OCI-LY3 (cell line): ENCODE measurements at regions not wholly inside any gene's neighbourhood (a gene's known extent, or its start where the extent isn't known, plus 50 kb on each side); places are given as distances from the start of the nearest gene placed in this dataset.

Experiments used
- EZH2phosphoT487 ChIP-seq: fragments of 200-600 bp; shearing (Covaris generic); IDR thresholded peaks from 2 replicates; pipeline ENCODE4 v1.6.1; 2018; ENCODE audit warnings: antibody characterized with exemption, mixed run types, low read depth
- TF ChIP-seq, protein P1 (sequence below): fragments of 200-600, 300-600 bp; sonication (generic); IDR thresholded peaks from 2 replicates; pipeline ENCODE4 v1.5.1; 2014; ENCODE audit warnings: antibody characterized with exemption, low read length, low read depth

DNA sequence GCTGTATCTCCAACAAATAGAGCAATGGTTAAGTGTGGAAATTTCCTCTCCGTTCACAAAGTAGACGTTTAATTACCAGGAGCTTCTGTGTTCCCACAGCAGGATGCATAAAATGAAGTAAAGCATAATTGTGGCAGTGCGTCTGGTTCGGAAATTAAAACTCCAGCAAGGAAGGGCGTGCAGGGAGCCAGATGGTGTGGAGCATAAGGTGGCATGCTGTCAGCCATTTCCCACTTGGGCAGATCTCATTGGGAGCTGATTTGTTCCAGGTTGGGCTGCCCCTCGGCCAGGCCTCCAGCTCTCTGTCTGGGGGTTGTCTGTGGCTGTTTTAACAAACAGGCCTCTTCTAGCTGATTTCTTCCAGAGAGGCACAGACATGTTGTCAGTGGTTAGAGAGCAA is 182.1 kb upstream of the CLNK start:
- TF ChIP-seq, protein P1, sequence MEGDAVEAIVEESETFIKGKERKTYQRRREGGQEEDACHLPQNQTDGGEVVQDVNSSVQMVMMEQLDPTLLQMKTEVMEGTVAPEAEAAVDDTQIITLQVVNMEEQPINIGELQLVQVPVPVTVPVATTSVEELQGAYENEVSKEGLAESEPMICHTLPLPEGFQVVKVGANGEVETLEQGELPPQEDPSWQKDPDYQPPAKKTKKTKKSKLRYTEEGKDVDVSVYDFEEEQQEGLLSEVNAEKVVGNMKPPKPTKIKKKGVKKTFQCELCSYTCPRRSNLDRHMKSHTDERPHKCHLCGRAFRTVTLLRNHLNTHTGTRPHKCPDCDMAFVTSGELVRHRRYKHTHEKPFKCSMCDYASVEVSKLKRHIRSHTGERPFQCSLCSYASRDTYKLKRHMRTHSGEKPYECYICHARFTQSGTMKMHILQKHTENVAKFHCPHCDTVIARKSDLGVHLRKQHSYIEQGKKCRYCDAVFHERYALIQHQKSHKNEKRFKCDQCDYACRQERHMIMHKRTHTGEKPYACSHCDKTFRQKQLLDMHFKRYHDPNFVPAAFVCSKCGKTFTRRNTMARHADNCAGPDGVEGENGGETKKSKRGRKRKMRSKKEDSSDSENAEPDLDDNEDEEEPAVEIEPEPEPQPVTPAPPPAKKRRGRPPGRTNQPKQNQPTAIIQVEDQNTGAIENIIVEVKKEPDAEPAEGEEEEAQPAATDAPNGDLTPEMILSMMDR: no peak
- TF ChIP-seq EZH2phosphoT487: no peak
